Spleen (tissue), 11 donors: ENCODE measurements at regions not wholly inside any gene's neighbourhood (a gene's known extent, or its start where the extent isn't known, plus 50 kb on each side); places are given as distances from the start of the nearest gene placed in this dataset.

Source experiments
- DNase-seq: peaks from one replicate; pipeline ENCODE4 v3.0.0-alpha.2; 2020
- H3K27ac ChIP-seq, 8 donors: fragments of 200-600 bp; sonication (generic) in 7 of 8; 1 replicate in 4 of 8; 2 replicates in 4 of 8; pipeline versions ENCODE4 v1.5.0 to v1.8.0; 2016 to 2021; ENCODE audit warnings: inconsistent platforms in 4 of 8, mild to moderate bottlenecking in 4 of 8, moderate library complexity in 1 of 8
- H3K27me3 ChIP-seq, 7 donors: fragments of 200-600 bp; sonication (generic) in 6 of 7; replicated peaks in 1 of 7; 1 replicate in 4 of 7; 2 replicates in 3 of 7; pipeline versions ENCODE4 v1.5.0 to v1.8.0; 2016 to 2021; ENCODE audit warnings: inconsistent platforms in 3 of 7, mild to moderate bottlenecking in 1 of 7
- H3K36me3 ChIP-seq, 6 donors: fragments of 200-600 bp; sonication (generic) in 5 of 6; 1 replicate in 4 of 6; 2 replicates in 2 of 6; pipeline versions ENCODE4 v1.5.0 to v1.8.0; 2016 to 2021; ENCODE audit warnings: inconsistent platforms in 2 of 6
- H3K4me1 ChIP-seq, 6 donors: fragments of 200-600 bp; sonication (generic) in 5 of 6; 1 replicate in 3 of 6; 2 replicates in 3 of 6; pipeline versions ENCODE4 v1.5.0 to v1.8.0; 2016 to 2021; ENCODE audit warnings: inconsistent platforms in 3 of 6
- H3K4me3 ChIP-seq, 8 donors: fragments of 200-600 bp; sonication (generic) in 7 of 8; 1 replicate in 4 of 8; 2 replicates in 4 of 8; pipeline versions ENCODE4 v1.5.0 to v1.8.0; 2016 to 2021; ENCODE audit warnings: inconsistent platforms in 4 of 8, mild to moderate bottlenecking in 4 of 8, moderate library complexity in 2 of 8
- H3K9me3 ChIP-seq, 8 donors: fragments of 200-600 bp; sonication (generic) in 7 of 8; 1 replicate in 4 of 8; 2 replicates in 4 of 8; pipeline versions ENCODE4 v1.5.0 to v1.8.0; 2016 to 2021; ENCODE audit warnings: inconsistent platforms in 4 of 8
- POLR2A ChIP-seq, 3 donors: fragments of 450-650 bp; IDR thresholded peaks; one replicate each; pipeline ENCODE4 v1.5.1; 2017; ENCODE audit warnings: antibody characterized with exemption in 3 of 3, mild to moderate bottlenecking in 1 of 3
- POLR2AphosphoS5 ChIP-seq, 3 donors: sonication (generic); formaldehyde crosslinking; IDR thresholded peaks; one replicate each; pipeline ENCODE4 v1.5.1; 2017; ENCODE audit warnings: antibody characterized with exemption in 3 of 3
- WGBS, 5 donors: extraction: QIAGEN DNeasy Blood & Tissue Kit in 3 of 5; methylation state at CpG; one replicate each; pipeline versions ENCODE4 v1.1.5 to v1.1.7; 2013 to 2018; 5-methylcytosine and 5-hydroxymethylcytosine counted together
- intact Hi-C: fragments of 100-400 bp; cut with DNase I; formaldehyde crosslinking; loops from one replicate; pipeline ENCODE4 v1.15.0; 2023; ENCODE audit warnings: low total_unique reads
- TF ChIP-seq, protein P1 (sequence below), 11 experiments: fragments of 200-600 bp in 7 of 11; fragments of 450-650 bp in 4 of 11; sonication (generic) in 4 of 11; IDR thresholded peaks in 8 of 11; conservative IDR thresholded peaks in 3 of 11; 1 replicate in 7 of 11; 2 replicates in 4 of 11; pipeline versions ENCODE4 v1.4.0 to v1.8.0; 2016 to 2021; ENCODE audit warnings: antibody characterized with exemption in 11 of 11, inconsistent platforms in 4 of 11, mild to moderate bottlenecking in 1 of 11
- donor health status: healthy with polysubstance abuse.
- donor health status: DM: no; HTN: no; CAD: no; lungs with moderate emphysema.
- donor health status: DM: no; HTN: no; CAD: no.
- donor health status: Bipolar disorder and iron deficiency.
- donor health status: healthy.
- donor health status: DM: no; HTN: no; CAD: no.
- donor health status: DM: yes; HTN: yes; CAD: no.

- Histone ChIP-seq H3K27me3 (peaks cover 0 to 15% (median 0%) of the 10 kb centered on the region in 7 donors), H3K4me3 (no peak overlapping the region), H3K9me3 (no peaks in the 10 kb centered on the region), H3K36me3 (no peaks in the 10 kb centered on the region), H3K27ac (no peak overlapping the region), H3K4me1 (no peaks in the 10 kb centered on the region)
- WGBS, 5 donors: 91 to 95% (median 92%) methylated on average over 2 of the region's 2 CpGs
- TF ChIP-seq, protein P1, sequence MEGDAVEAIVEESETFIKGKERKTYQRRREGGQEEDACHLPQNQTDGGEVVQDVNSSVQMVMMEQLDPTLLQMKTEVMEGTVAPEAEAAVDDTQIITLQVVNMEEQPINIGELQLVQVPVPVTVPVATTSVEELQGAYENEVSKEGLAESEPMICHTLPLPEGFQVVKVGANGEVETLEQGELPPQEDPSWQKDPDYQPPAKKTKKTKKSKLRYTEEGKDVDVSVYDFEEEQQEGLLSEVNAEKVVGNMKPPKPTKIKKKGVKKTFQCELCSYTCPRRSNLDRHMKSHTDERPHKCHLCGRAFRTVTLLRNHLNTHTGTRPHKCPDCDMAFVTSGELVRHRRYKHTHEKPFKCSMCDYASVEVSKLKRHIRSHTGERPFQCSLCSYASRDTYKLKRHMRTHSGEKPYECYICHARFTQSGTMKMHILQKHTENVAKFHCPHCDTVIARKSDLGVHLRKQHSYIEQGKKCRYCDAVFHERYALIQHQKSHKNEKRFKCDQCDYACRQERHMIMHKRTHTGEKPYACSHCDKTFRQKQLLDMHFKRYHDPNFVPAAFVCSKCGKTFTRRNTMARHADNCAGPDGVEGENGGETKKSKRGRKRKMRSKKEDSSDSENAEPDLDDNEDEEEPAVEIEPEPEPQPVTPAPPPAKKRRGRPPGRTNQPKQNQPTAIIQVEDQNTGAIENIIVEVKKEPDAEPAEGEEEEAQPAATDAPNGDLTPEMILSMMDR (IDR thresholded peaks at IDR 0.05 in 8 of 11, conservative IDR thresholded peaks at IDR 0.05 in 3 of 11): no peak
- TF ChIP-seq POLR2A (IDR thresholded peaks at IDR 0.05) (no peak), POLR2AphosphoS5 (IDR thresholded peaks at IDR 0.05) (no peak)
- no peak for DNase-seq
- intact Hi-C loops: no loop called here
These were observed 65.9 kb upstream of the ASTN2 start for GRCh38 chr9:117480729-117481128.

DNA sequence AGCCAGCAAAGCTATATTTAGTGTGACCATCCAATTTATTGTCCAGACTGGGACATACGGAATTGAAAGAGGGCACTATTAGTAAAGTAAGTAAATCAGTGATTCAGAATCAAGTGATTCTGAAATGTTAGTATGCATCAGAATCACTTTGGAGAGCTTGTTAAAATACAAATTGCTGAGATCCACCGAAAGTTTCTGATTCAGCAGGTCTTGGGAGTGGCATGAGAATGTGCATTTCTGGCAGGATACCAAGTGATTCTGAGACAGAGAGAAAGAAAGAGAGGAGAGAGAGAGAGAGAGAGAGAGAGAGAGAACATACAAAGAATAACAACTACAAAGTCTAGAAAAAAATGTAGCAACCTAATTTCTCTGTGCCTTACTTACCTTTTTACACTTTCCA, 65.4 kb upstream of the ASTN2 start:
- H3K9me3 ChIP-seq: no peaks in the 10 kb centered on the region
- no peak for TF ChIP-seq POLR2AphosphoS5 (IDR thresholded peaks at IDR 0.05)
- TF ChIP-seq, protein P1 (IDR thresholded peaks at IDR 0.05 in 8 of 11, conservative IDR thresholded peaks at IDR 0.05 in 3 of 11): no peak
- TF ChIP-seq POLR2A (IDR thresholded peaks at IDR 0.05): no peak
- WGBS, 5 donors: 81 to 86% (median 82%) methylated on average over 2 of the region's 2 CpGs
- no peak overlapping the region for H3K27ac ChIP-seq
- H3K4me3 ChIP-seq: no peak overlapping the region
- DNase-seq: no peak
- no peaks in the 10 kb centered on the region for H3K36me3 ChIP-seq
- H3K4me1 ChIP-seq: no peaks in the 10 kb centered on the region
- intact Hi-C loops: no loop called here
- H3K27me3 ChIP-seq: peaks cover 0 to 13% (median 0%) of the 10 kb centered on the region in 7 donors

GRCh38 chr9:117473293-117473692, 58.4 kb upstream of the ASTN2 start:
- intact Hi-C loops: no loop called here
- 68 to 81% (median 78%) methylated on average over 1 of the region's 1 CpG for WGBS, 5 donors
- DNase-seq: no peak
- Histone ChIP-seq H3K27ac (no peak overlapping the region), H3K27me3 (peaks cover 0 to 10% (median 0%) of the 10 kb centered on the region in 7 donors), H3K36me3 (no peaks in the 10 kb centered on the region), H3K4me3 (no peak overlapping the region), H3K4me1 (no peaks in the 10 kb centered on the region), H3K9me3 (no peaks in the 10 kb centered on the region)
- TF ChIP-seq POLR2AphosphoS5 (IDR thresholded peaks at IDR 0.05): no peak
- TF ChIP-seq, protein P1 (IDR thresholded peaks at IDR 0.05 in 8 of 11, conservative IDR thresholded peaks at IDR 0.05 in 3 of 11): no peak
- TF ChIP-seq POLR2A (IDR thresholded peaks at IDR 0.05): no peak

DNA sequence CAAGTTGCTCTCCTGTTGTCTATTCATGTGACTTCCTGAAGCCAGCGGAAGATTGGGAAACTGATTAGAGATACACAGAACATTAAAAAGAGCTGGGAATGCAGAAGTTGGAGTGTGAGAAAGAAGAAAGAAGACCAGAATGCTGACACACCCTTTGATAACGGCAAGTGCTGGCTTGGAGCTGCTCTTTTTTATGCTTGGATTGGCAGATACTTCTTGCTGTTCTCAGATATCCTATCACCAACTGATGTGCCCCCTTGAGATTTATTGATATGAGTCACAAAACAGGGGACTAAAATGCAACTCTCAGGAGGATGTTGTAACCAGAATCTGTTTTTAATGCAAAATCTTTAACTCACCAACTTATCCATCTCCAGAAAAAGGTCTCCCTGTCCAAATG, 56.0 kb upstream of the ASTN2 start:
- Histone ChIP-seq H3K27me3 (peaks cover 0 to 18% (median 0%) of the 10 kb centered on the region in 7 donors), H3K9me3 (no peaks in the 10 kb centered on the region), H3K36me3 (no peaks in the 10 kb centered on the region), H3K4me3 (no peak overlapping the region), H3K27ac (no peak overlapping the region), H3K4me1 (no peaks in the 10 kb centered on the region)
- WGBS, 5 donors: 20 to 42% (median 22%) methylated on average over 2 of the region's 2 CpGs
- TF ChIP-seq POLR2AphosphoS5 (IDR thresholded peaks at IDR 0.05) (no peak), POLR2A (IDR thresholded peaks at IDR 0.05) (no peak)
- TF ChIP-seq, protein P1 (IDR thresholded peaks at IDR 0.05 in 8 of 11, conservative IDR thresholded peaks at IDR 0.05 in 3 of 11): no peak
- no peak for DNase-seq
- intact Hi-C loops: no loop called here
